NT2/D1 (cell line): ENCODE measurements at regions not wholly inside any gene's neighbourhood (a gene's known extent, or its start where the extent isn't known, plus 50 kb on each side); places are given as distances from the start of the nearest gene placed in this dataset.

ENCODE experiments used
- DNase-seq: peaks from one replicate; pipeline ENCODE4 v3.0.0-alpha.2; 2011; ENCODE audit warnings: low read depth, low spot score
- H3K27me3 ChIP-seq: 2 replicates; pipeline ENCODE4 v1.6.0; 2011; ENCODE audit warnings: mild to moderate bottlenecking; ENCODE audit not compliant: insufficient read length, insufficient read depth
- H3K36me3 ChIP-seq: 2 replicates; pipeline ENCODE4 v1.6.1; 2011; ENCODE audit warnings: mild to moderate bottlenecking, low read length, mixed read lengths; ENCODE audit not compliant: insufficient read depth, insufficient read length
- H3K4me1 ChIP-seq: 2 replicates; pipeline ENCODE4 v1.5.1; 2011; ENCODE audit not compliant: insufficient read depth, insufficient read length
- H3K4me3 ChIP-seq: 2 replicates; pipeline ENCODE4 v1.5.1; 2011; ENCODE audit warnings: low read depth; ENCODE audit not compliant: insufficient read length
- H3K9ac ChIP-seq: 2 replicates; pipeline ENCODE4 v1.6.0; 2011; ENCODE audit warnings: low read depth; ENCODE audit not compliant: insufficient read length
- H3K9me3 ChIP-seq: 2 replicates; pipeline ENCODE4 v1.5.1; 2011; ENCODE audit warnings: mild to moderate bottlenecking, low read length; ENCODE audit not compliant: insufficient read depth
- SUZ12 ChIP-seq: IDR thresholded peaks from 2 replicates; pipeline ENCODE4 v1.6.1; 2011; ENCODE audit not compliant: insufficient read length, insufficient read depth; ENCODE audit errors: extremely low read depth
- YY1 ChIP-seq: IDR thresholded peaks from 2 replicates; pipeline ENCODE4 v1.6.1; 2011; ENCODE audit not compliant: insufficient read length, insufficient read depth
- ZNF274 ChIP-seq: IDR thresholded peaks from 2 replicates; pipeline ENCODE4 v1.6.1; 2011; ENCODE audit warnings: mild to moderate bottlenecking, low read depth, low read length

- Histone ChIP-seq H3K36me3 (no peaks in the 10 kb centered on the region), H3K27me3 (no peaks in the 10 kb centered on the region), H3K9ac (no peak overlapping the region), H3K9me3 (no peaks in the 10 kb centered on the region), H3K4me1 (no peaks in the 10 kb centered on the region), H3K4me3 (no peak overlapping the region)
- DNase-seq, result no peak
- TF ChIP-seq SUZ12, result no peak
- no peak for TF ChIP-seq YY1
- TF ChIP-seq ZNF274, result no peak
Observed at GRCh38 chr18:68033466-68033865, 516.9 kb upstream of the DSEL start.

- H3K9ac ChIP-seq, result no peak overlapping the region
- no peak overlapping the region for H3K4me3 ChIP-seq
- no peaks in the 10 kb centered on the region for H3K36me3 ChIP-seq
- no peak for TF ChIP-seq ZNF274
- TF ChIP-seq YY1, result no peak
- TF ChIP-seq SUZ12, result no peak
- H3K27me3 ChIP-seq, result no peaks in the 10 kb centered on the region
- H3K4me1 ChIP-seq, result no peaks in the 10 kb centered on the region
- no peak for DNase-seq
- no peaks in the 10 kb centered on the region for H3K9me3 ChIP-seq
Observed at GRCh38 chr18:68024716-68025115, 508.2 kb upstream of the DSEL start.

- H3K4me1 ChIP-seq, result no peaks in the 10 kb centered on the region
- no peak for DNase-seq
- no peak for TF ChIP-seq SUZ12
- no peak for TF ChIP-seq YY1
- no peak for TF ChIP-seq ZNF274
Observed at GRCh38 chr18:68017385-68017784, 500.9 kb upstream of the DSEL start.

GRCh38 chr18:67997496-67997895 is 481.0 kb upstream of the DSEL start:
- Histone ChIP-seq H3K4me1 (no peaks in the 10 kb centered on the region), H3K27me3 (no peaks in the 10 kb centered on the region), H3K9ac (no peak overlapping the region), H3K4me3 (no peak overlapping the region), H3K36me3 (no peaks in the 10 kb centered on the region), H3K9me3 (no peaks in the 10 kb centered on the region)
- TF ChIP-seq SUZ12 (no peak), ZNF274 (no peak), YY1 (no peak)
- DNase-seq, result no peak

More at GRCh38 chr18:68017385-68017784, 500.9 kb upstream of the DSEL start:
- no peak overlapping the region for H3K4me3 ChIP-seq
- no peaks in the 10 kb centered on the region for H3K27me3 ChIP-seq
- H3K9ac ChIP-seq, result no peak overlapping the region
- H3K36me3 ChIP-seq, result no peaks in the 10 kb centered on the region
- H3K9me3 ChIP-seq, result no peaks in the 10 kb centered on the region

- H3K27me3 ChIP-seq, result no peaks in the 10 kb centered on the region
- TF ChIP-seq SUZ12, result no peak
- TF ChIP-seq ZNF274, result no peak
- no peak for TF ChIP-seq YY1
- no peak overlapping the region for H3K4me3 ChIP-seq
- no peak for DNase-seq
- H3K9me3 ChIP-seq, result no peaks in the 10 kb centered on the region
- H3K36me3 ChIP-seq, result no peaks in the 10 kb centered on the region
- no peaks in the 10 kb centered on the region for H3K4me1 ChIP-seq
- no peak overlapping the region for H3K9ac ChIP-seq
Observed at GRCh38 chr18:67995769-67996168, 479.2 kb upstream of the DSEL start.

- no peaks in the 10 kb centered on the region for H3K36me3 ChIP-seq
- DNase-seq, result no peak
- no peaks in the 10 kb centered on the region for H3K4me1 ChIP-seq
- H3K9ac ChIP-seq, result no peak overlapping the region
- no peak for TF ChIP-seq SUZ12
- TF ChIP-seq YY1, result no peak
- no peak for TF ChIP-seq ZNF274
- no peaks in the 10 kb centered on the region for H3K27me3 ChIP-seq
- no peak overlapping the region for H3K4me3 ChIP-seq
- H3K9me3 ChIP-seq, result no peaks in the 10 kb centered on the region
Observed at GRCh38 chr18:67980241-67980640, 463.7 kb upstream of the DSEL start.

- TF ChIP-seq ZNF274, result no peak
- no peak for TF ChIP-seq SUZ12
- TF ChIP-seq YY1, result no peak
- no peak for DNase-seq
- no peaks in the 10 kb centered on the region for H3K9me3 ChIP-seq
- H3K9ac ChIP-seq, result no peak overlapping the region
- no peak overlapping the region for H3K4me3 ChIP-seq
- H3K36me3 ChIP-seq, result no peaks in the 10 kb centered on the region
- H3K27me3 ChIP-seq, result no peaks in the 10 kb centered on the region
- H3K4me1 ChIP-seq, result no peaks in the 10 kb centered on the region
Observed at GRCh38 chr18:67977067-67977616, 460.6 kb upstream of the DSEL start.
